ENCODE measurements at regions not wholly inside any gene's neighbourhood (a gene's known extent, or its start where the extent isn't known, plus 50 kb on each side); places are given as distances from the start of the nearest gene placed in this dataset.
"Not testable (repeated sequence)": the region's sequence is repeated elsewhere in the genome, so short reads cannot be mapped to it uniquely, and the experiment has no call there.

GRCh38 chrX:734362-734761 lies 103.8 kb downstream of the SHOX start:
- no peaks in the 10 kb centered on the region for H3K4me1 ChIP-seq
- intact Hi-C loops (cut with DNase I), result no loop called here
- no peak for TF ChIP-seq POLR2A (IDR thresholded peaks at IDR 0.05)
- TF ChIP-seq CTCF (IDR thresholded peaks at IDR 0.05), result no peak
- H3K27ac ChIP-seq, result no peak overlapping the region
- no peaks in the 10 kb centered on the region for H3K27me3 ChIP-seq
- no peaks in the 10 kb centered on the region for H3K9me3 ChIP-seq
- whole genome bisulfite sequencing, 2 donors, result 47 to 52% methylated on average over 14 to 17 of the region's 17 CpGs
- no peak for ATAC-seq
- H3K36me3 ChIP-seq (replicated peaks in 1 of 2; ENCODE audit: insufficient read depth in 1 of 2, low read depth in 2 of 2), result no peaks in the 10 kb centered on the region
- no peak for DNase-seq
- no peak overlapping the region for H3K4me3 ChIP-seq

- WGBS, 2 donors, result 60 to 69% methylated on average over 9 of the region's 9 CpGs
- no peak for ATAC-seq
- Histone ChIP-seq H3K27ac (no peak overlapping the region), H3K4me3 (no peak overlapping the region), H3K36me3 (replicated peaks in 1 of 2; ENCODE audit: insufficient read depth in 1 of 2, low read depth in 2 of 2) (no peaks in the 10 kb centered on the region), H3K4me1 (no peaks in the 10 kb centered on the region), H3K9me3 (no peaks in the 10 kb centered on the region), H3K27me3 (no peaks in the 10 kb centered on the region)
- TF ChIP-seq POLR2A (IDR thresholded peaks at IDR 0.05) (no peak), CTCF (IDR thresholded peaks at IDR 0.05) (no peak)
- no peak for DNase-seq
- intact Hi-C loops (cut with DNase I), result no loop called here
These were observed 103.4 kb downstream of the SHOX start for GRCh38 chrX:733961-734360.

GRCh38 chrX:729583-730409 lies 99.2 kb downstream of the SHOX start:
- ATAC-seq (no peak), DNase-seq (no peak)
- Histone ChIP-seq H3K27me3 (no peaks in the 10 kb centered on the region), H3K27ac (no peak overlapping the region), H3K4me1 (no peaks in the 10 kb centered on the region), H3K9me3 (no peaks in the 10 kb centered on the region), H3K36me3 (replicated peaks in 1 of 2; ENCODE audit: insufficient read depth in 1 of 2, low read depth in 2 of 2) (no peaks in the 10 kb centered on the region), H3K4me3 (no peak overlapping the region)
- WGBS, 2 donors, result 62 to 74% methylated on average over 6 to 21 of the region's 21 CpGs
- no peak for TF ChIP-seq CTCF (IDR thresholded peaks at IDR 0.05)
- no peak for TF ChIP-seq POLR2A (IDR thresholded peaks at IDR 0.05)
- intact Hi-C loops (cut with DNase I), result no loop called here

- DNase-seq; H3K27me3 ChIP-seq; H3K9me3 ChIP-seq; H3K36me3 ChIP-seq (replicated peaks in 1 of 2; ENCODE audit: insufficient read depth in 1 of 2, low read depth in 2 of 2); ATAC-seq; H3K4me1 ChIP-seq; H3K27ac ChIP-seq; intact Hi-C loops (cut with DNase I); H3K4me3 ChIP-seq: not testable (repeated sequence)
- 57 to 87% methylated on average over 2 to 3 of the region's 14 CpGs for WGBS, 2 donors
These were observed 98.5 kb downstream of the SHOX start for GRCh38 chrX:729101-729500.

- H3K36me3 ChIP-seq (replicated peaks in 1 of 2; ENCODE audit: insufficient read depth in 1 of 2, low read depth in 2 of 2); H3K4me3 ChIP-seq; H3K27me3 ChIP-seq; H3K9me3 ChIP-seq; intact Hi-C loops (cut with DNase I); H3K4me1 ChIP-seq; H3K27ac ChIP-seq; ATAC-seq; DNase-seq: not testable (repeated sequence)
- 70% methylated on average over 11 of the region's 11 CpGs; no CpG with 5 or more reads in 1 of the 2 donors for WGBS, 2 donors
These were observed 98.0 kb downstream of the SHOX start for GRCh38 chrX:728639-729038.
